ENCODE measurements at regions not wholly inside any gene's neighbourhood (a gene's known extent, or its start where the extent isn't known, plus 50 kb on each side); places are given as distances from the start of the nearest gene placed in this dataset.
"Not testable (repeated sequence)": the region's sequence is repeated elsewhere in the genome, so short reads cannot be mapped to it uniquely, and the experiment has no call there.

GRCh38 chr14:97777622-97778355 is 980.6 kb downstream of the VRK1 start:
- DNase-seq: no peak

DNA sequence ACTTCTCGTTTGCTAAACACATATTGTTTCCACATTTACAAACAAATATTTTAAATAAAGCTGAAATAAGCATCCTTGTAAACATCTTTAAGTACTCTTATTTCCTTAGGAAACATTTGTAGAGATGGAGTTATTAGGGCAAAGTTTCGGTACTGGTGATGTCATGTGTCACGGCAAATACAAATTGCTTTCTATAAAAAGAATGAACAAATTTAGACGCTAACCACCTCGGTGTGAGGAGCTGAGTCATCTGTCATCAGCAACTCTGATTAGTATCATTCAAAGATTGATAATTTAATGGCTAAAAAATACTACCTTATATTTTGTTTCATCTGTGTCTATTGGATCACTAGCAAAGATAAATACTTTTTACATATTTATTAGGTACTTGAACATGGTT is 982.0 kb downstream of the VRK1 start:
- no peak for DNase-seq

DNA sequence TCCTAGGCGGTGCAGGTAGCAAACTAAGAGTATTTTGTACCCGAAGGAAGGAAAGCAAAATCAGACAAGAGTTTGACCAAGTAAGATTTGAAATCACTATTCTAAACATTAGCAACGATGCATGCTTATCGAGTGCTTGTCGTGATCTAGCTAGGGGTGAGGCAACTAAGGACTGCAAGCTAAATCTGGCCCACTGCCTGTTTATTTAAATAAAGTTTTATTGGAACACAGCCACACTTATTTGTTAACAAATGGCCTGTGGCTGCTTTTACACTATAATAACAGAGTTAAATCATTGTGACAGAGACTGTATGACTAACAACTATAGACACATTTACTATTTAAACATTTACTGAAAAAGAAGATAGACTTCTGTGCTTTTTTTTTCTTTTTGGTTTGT is 983.6 kb downstream of the VRK1 start:
- DNase-seq: no peak

DNA sequence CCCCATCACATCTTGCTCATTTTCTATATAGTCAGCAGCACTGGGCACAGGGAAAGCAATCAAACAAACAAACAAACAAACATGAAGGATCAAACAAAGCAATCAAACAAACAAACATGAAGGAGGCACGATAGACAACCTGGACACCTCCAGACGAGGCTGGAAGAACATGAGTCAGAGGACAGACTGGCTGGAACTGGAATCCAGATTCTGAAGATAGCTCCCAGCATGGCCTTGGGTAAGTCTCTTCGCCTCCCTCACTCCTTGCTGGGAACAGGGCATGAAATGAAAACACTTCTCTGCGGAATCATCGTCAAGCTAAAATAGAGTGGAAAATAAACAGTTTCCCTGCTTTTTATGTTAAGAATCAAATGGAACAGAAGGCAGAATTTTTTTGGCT is 984.8 kb downstream of the VRK1 start:
- DNase-seq: no peak

GRCh38 chr14:97782871-97783414 is 985.8 kb downstream of the VRK1 start:
- DNase-seq: no peak

- no peak for DNase-seq
Observed at GRCh38 chr14:97785495-97785894, 988.3 kb downstream of the VRK1 start.

DNA sequence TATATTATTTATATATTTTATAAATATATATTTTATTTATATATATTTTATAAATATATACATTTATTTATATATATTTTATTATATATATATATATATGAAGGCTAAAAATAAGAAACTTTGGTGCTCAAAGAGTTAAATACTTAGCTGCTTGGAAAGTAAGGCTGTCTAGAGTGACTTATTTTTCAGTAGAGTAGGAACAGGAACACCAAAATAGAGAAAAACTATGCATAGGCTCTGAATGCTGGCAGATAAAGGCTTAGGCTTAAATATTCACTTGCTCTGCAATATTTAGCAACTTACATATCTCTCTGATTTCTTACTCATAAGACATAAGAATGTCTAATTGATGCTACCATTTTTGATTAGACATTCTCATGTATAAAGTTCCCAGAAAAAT is 991.2 kb downstream of the VRK1 start:
- no peak for DNase-seq

- no peak for DNase-seq
Observed at GRCh38 chr14:97788846-97789526, 991.8 kb downstream of the VRK1 start.

- no peak for DNase-seq
Observed at GRCh38 chr14:97791072-97791471, 993.9 kb downstream of the VRK1 start.

DNA sequence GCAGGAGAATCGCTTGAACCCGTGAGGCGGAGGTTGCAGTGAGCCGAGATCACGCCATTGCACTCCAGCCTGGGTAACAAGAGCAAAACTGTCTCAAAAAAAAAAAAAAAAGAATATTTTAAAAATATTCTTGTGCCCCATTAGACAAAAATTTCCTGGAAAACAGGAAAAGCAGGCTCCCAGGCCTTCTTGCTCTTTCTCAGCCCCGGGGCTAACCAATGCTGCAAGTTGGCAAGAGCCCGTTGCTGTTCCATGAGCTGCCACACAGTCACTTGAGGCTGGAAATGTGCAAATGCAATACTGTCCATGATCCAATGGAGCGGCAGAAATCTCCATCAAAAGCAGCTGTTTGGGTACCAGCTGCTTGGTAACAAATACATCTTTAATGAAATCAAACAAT is 994.7 kb downstream of the VRK1 start:
- DNase-seq: no peak

GRCh38 chr14:97796511-97796910 is 999.3 kb downstream of the VRK1 start:
- no peak for DNase-seq

GRCh38 chr14:97798176-97798575 is 1001.0 kb downstream of the VRK1 start:
- DNase-seq: no peak

GRCh38 chr14:97802430-97803373 is 1005.5 kb downstream of the VRK1 start:
- DNase-seq: no peak

DNA sequence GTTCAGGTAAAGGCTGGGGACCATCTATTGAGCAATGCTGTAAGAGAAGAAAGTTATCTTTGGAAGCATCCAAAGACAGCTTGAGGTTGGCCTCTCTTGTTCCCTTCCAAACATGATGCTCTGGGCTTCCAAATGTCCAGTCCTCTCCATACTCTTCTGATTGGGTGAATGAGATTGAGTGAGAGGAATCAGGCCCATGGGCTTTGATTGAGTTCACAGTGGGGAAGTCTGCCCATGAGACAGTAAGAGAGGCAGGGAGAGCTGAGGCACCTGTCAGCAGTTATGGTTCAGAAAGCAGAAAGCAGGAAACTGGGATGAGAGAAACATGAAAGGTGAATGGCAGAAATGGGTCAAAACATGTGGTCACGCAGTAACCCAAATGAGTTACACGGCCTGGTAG is 1006.9 kb downstream of the VRK1 start:
- DNase-seq: no peak

DNA sequence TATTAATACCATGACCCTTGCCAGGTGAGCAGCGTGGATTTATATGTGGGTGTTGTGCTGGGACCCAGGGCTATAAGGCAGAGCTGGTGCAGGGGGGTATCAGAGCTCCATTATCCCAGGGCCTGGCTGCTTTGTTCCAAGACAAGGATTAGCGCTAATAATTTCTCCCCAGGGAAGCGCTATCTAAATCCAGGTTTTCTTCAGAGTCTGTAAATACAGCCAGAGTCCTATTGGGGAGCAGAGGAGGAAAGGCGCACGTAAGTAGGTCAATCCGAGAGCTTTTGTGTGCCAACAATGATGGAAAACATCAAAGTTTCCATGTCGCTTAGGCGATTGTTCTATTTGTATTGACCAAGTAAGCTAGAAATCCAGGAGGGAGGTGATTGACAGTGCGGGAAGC is 1009.7 kb downstream of the VRK1 start:
- DNase-seq: no peak

- not testable (repeated sequence) for DNase-seq
Observed at GRCh38 chr14:97808541-97808940, 1011.4 kb downstream of the VRK1 start.

- no peak for DNase-seq
Observed at GRCh38 chr14:97813556-97813955, 1016.4 kb downstream of the VRK1 start.

DNA sequence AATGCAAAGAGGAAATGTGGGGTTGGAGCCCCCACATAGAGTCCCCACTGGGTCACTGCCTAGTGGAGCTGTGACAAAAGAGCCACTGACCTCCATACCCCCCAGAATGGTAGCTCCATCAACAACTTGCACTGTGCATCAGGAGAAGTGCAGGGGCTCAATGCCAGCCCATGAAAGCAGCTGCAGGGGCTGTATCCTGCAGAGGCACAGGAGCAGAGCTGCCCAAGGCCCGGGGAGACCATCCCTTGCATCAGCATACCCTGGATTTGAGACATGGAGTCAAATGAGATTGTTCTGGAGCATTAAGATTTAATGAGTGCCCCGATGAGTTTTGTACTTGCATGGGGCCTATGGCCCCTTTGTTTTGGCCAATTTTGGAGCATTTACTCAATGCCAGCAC is 1023.6 kb downstream of the VRK1 start:
- DNase-seq: no peak

DNA sequence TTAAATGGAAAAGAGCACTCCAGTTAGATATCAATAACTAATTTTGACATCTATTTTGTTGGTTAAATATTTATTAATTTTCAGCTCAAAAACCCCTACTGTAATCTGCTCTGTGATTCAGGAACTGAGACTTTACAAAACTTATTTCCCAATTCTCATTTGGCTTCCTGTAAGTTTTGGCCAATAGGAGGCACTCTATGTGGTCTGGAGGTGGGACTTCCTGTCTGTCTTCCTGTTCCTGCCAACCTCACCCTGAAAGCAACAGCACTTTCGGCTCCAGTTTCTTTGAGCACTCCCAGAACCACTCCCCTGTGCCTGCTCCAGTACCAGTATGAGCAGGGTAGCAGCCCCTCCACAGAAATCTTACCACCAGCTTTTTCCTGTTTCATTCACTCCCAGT is 1027.0 kb downstream of the VRK1 start:
- no peak for DNase-seq

DNA sequence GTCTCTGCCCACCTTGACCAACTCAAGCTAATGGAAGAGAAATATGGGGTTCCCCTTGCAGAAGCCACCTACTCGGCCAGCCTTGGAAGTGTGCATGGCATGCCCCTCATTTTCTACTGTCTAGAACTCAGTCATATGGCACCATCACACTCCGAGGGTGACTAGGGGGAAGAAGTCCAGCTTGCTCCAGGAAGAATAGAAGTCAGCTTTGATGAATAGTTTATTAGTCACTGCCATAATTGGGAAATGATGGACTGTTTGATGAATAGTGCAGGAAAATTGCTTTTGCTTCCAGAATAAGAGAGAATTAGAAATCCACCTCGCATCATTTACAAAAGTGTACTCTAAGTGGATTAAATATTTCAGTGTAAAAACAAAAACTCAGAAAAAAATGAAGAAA is 1030.6 kb downstream of the VRK1 start:
- DNase-seq: no peak

GRCh38 chr14:97832776-97833175 is 1035.6 kb downstream of the VRK1 start:
- DNase-seq: no peak

DNA sequence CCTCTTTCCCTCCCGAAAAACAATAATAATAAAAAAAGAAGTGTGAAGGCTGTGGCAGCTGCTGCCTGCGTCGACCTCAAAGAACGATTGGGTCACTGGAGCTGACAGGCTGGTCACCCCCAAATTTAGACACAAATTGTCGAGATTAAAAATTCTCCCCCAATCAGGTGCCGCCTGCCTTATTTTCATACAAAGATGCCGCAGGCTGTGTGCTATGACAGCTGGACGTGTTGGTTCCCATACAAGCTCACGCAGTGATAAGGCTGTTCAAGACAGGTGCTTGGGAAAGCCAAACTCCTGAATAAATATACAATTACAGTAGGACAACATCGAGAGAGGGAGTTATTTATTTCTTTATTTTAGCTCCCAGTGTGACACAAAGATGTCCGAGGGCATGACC is 1041.8 kb downstream of the VRK1 start:
- no peak for DNase-seq

GRCh38 chr14:97840159-97840558 is 1043.0 kb downstream of the VRK1 start:
- DNase-seq: no peak
